ENCODE measurements at regions not wholly inside any gene's neighbourhood (a gene's known extent, or its start where the extent isn't known, plus 50 kb on each side); places are given as distances from the start of the nearest gene placed in this dataset.

- peak in 1 of 3 donors; percentile 11 for TF ChIP-seq CTCF (IDR thresholded peaks at IDR 0.05)
- TF ChIP-seq POLR2AphosphoS5 (IDR thresholded peaks at IDR 0.05): no peak
These were observed 112.2 kb downstream of the MTX3 start for GRCh38 chr5:79878721-79879336.

Measured in breast epithelium (tissue), 3 donors.